Hematopoietic multipotent progenitor cell treated with erythropoietin and hydrocortisone succinate and interleukin-3 and kit ligand, for 8 days (in vitro differentiated cells): ENCODE measurements at regions not wholly inside any gene's neighbourhood (a gene's known extent, or its start where the extent isn't known, plus 50 kb on each side); places are given as distances from the start of the nearest gene placed in this dataset.

Source experiments
- DNase-seq: peaks from one replicate; pipeline ENCODE4 v3.0.0-alpha.2; 2015

GRCh38 chr13:74040200-74040599, 94.0 kb downstream of the KLF12 start:
- DNase-seq = peak; percentile 22

GRCh38 chr13:74039667-74040066, 94.5 kb downstream of the KLF12 start:
- DNase-seq = no peak

GRCh38 chr13:74039154-74039553, 95.0 kb downstream of the KLF12 start:
- DNase-seq = no peak

- DNase-seq = no peak
Measured at GRCh38 chr13:74037762-74038161, 96.4 kb downstream of the KLF12 start.

GRCh38 chr13:74036373-74036772, 97.8 kb downstream of the KLF12 start:
- DNase-seq = no peak

- no peak for DNase-seq
Measured at GRCh38 chr13:74035896-74036295, 98.3 kb downstream of the KLF12 start.

- no peak for DNase-seq
Measured at GRCh38 chr13:74032325-74032724, 101.9 kb downstream of the KLF12 start.

GRCh38 chr13:74027161-74027779, 106.9 kb downstream of the KLF12 start:
- DNase-seq = no peak

- no peak for DNase-seq
Measured at GRCh38 chr13:74026753-74027152, 107.5 kb downstream of the KLF12 start.

- DNase-seq = no peak
Measured at GRCh38 chr13:74025369-74025768, 108.8 kb downstream of the KLF12 start.

- no peak for DNase-seq
Measured at GRCh38 chr13:74024856-74025255, 109.3 kb downstream of the KLF12 start.

GRCh38 chr13:74024314-74024713, 109.9 kb downstream of the KLF12 start:
- no peak for DNase-seq

- DNase-seq = no peak
Measured at GRCh38 chr13:74023484-74023883, 110.7 kb downstream of the KLF12 start.

- DNase-seq = no peak
Measured at GRCh38 chr13:74021505-74021904, 112.7 kb downstream of the KLF12 start.

GRCh38 chr13:74018062-74018431, 116.2 kb downstream of the KLF12 start:
- DNase-seq = no peak

GRCh38 chr13:74017301-74018061, 116.7 kb downstream of the KLF12 start:
- no peak for DNase-seq

- no peak for DNase-seq
Measured at GRCh38 chr13:74015137-74015536, 119.1 kb downstream of the KLF12 start.

GRCh38 chr13:74009100-74009668, 125.0 kb downstream of the KLF12 start:
- no peak for DNase-seq

GRCh38 chr13:74006666-74007065, 127.5 kb downstream of the KLF12 start:
- DNase-seq = no peak

- no peak for DNase-seq
Measured at GRCh38 chr13:74005320-74006157, 128.7 kb downstream of the KLF12 start.

GRCh38 chr13:74004109-74004508, 130.1 kb downstream of the KLF12 start:
- no peak for DNase-seq

- no peak for DNase-seq
Measured at GRCh38 chr13:74003374-74003773, 130.8 kb downstream of the KLF12 start.

- DNase-seq = no peak
Measured at GRCh38 chr13:74000876-74001275, 133.3 kb downstream of the KLF12 start.

- no peak for DNase-seq
Measured at GRCh38 chr13:73998631-73999030, 135.6 kb downstream of the KLF12 start.
